CD4-positive, alpha-beta T cell treated with Interleukin-15 for 4 hours (primary cell): ENCODE measurements at regions not wholly inside any gene's neighbourhood (a gene's known extent, or its start where the extent isn't known, plus 50 kb on each side); places are given as distances from the start of the nearest gene placed in this dataset.
"Not testable (repeated sequence)": the region's sequence is repeated elsewhere in the genome, so short reads cannot be mapped to it uniquely, and the experiment has no call there.

Source experiments
- DNase-seq: peaks from one replicate; pipeline ENCODE4 v3.0.0-alpha.2; 2020; ENCODE audit warnings: low spot score

DNA sequence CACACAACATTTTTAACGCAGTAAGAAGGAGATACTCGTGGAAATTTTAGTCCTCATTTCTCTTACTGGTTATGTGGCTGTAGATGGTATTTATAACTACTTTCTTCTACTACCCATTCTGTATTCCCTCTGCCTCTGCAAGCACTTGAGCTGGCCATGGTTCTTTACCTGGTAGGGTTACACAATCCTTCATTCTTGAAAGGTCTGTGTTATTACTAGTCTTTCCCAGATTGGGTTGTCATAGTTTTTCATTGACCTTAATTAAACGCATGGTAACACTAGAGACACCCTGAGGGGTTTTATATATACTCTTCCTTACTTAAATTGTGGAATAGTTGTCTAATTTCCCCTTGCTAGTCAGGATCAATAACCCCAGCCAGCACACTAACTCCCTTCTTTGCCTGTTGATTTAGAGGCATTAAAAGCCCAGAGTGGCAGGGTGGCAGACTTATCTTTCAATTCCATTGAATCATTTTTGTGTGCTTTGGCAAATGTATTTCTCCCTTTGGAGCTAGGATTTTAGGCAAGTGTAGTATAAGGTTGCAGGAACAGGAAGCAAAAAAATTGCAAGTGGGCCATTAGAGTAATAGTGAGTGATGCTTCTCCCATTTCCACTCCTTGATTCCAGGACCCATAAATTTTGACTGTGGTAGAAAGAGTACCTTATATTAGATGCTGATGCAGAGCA lies 113.6 kb upstream of the EMCN start:
- no peak for DNase-seq

DNA sequence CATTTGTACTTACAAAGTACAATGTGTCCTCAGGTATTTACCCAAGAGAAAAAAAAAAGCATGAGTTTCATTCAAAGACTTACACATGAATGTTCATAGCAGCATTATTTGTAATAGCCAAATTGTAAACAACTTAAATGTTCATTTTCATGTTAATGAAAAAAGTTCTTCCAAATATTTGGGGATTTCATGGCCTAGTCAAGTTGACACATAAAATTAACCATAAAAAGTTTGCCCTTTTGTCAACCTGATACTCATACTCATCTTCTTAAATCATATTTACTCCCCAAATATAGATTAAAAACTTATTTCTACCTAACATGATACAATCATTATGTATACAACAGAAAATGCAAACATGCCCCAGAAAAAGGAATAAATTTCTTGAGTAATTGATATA lies 112.5 kb upstream of the EMCN start:
- no peak for DNase-seq

DNA sequence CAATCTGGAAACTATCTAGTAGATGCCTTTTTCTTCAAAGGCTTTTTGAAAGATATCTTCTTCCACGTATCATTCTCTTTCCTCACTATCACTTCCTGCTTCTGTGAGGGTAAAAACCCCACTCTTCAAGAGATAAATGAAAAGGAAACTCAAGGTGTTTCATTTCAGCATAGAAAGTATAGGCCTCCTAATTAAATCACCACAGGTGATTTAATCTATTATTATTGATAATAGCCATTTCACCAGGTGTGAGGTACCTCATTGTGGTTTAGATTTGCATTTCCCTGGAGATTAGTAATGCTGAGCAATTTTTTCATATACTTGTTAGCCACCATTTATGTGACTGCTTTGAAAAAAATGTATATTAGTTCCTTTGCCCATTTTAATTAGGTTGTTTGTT lies 92.0 kb upstream of the EMCN start:
- DNase-seq = no peak

DNA sequence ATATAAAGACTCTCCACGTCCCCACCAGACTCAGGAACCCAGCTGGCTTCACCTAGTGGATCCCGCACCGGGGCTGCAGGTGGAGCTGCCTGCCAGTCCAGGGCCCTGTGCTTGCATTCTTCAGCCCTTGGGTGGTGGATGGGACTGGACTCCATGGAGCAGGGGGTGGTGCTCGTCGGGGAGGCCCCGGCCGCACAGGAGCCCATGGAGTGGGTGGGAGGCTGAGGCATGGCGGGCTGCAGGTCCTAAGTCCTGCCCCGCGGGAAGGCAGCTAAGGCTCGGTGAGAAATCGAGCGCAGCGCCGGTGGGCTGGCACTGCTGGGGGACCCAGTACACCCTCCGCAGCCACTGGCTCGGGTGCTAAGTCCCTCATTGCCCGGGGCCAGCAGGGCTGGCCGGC lies 90.8 kb upstream of the EMCN start:
- DNase-seq = not testable (repeated sequence)

DNA sequence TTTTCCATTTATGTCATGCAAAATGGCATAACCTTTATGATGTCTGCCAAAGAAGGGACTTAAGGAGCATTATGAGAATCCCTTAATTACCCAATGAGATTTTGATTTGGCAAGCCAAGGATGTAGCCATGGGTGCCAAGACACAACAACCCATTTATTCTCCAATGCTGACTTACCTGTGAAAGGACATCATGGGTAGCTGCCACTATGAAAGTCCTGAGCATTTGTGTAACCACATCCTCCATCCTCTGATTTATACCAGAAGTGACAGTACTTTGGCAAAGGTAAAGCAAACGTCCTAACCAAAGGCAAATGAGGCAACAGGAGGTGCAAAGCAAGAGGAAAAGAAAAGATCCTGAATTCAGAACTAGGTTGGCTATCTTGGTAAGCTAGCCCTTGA lies 87.3 kb upstream of the EMCN start:
- DNase-seq = no peak

DNA sequence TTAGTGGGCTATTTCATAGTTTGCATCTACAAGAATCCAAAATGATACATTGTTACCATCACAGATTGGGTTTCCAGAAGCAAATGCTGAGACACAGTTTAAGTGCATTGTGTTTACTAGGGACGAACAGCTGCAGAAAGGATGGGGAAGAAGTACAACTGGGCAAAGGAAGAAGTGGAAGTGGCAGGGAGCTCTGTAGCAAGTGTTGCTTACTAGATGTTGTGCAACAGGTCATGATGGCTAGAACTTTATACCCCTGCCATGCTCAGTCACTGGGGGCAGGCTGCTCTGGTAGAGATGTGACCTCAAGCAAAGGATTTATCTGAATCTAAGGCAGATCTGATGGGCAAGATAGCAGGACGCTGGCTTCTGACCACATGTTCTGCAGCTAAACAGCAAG lies 76.1 kb upstream of the EMCN start:
- DNase-seq = no peak

DNA sequence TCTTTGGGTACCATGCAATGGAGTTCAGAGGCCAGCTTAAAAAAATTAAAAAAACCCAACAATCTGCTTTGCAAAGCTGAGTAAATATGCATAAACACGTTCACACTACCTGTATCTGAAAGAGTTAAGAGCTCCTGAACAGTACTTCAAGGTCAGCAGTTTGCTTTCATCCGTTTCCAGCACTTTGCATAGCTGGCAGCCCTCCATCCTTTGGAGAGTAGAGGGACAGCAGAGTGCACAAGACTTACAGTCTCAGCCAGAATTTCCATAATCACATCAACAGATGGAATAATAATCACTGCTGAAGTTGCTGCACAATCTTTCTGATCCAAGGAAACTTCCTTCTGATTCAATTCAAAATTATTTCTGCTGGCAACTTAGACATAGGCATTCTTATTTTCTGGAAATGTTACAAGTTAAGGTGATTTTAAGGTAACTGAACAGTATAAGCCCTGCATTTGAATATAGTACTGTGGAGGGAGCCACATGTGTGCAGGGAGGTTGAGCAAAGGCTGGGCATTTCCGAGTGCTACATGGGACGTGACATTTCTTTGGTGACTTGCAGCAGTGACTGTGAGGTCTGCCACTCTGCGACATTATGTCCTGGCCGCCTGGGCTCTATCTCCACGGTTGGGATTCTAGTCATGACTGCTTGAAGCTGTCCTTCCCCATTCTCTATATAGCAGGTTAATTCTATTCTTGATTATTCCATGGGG lies 73.5 kb upstream of the EMCN start:
- DNase-seq = no peak

DNA sequence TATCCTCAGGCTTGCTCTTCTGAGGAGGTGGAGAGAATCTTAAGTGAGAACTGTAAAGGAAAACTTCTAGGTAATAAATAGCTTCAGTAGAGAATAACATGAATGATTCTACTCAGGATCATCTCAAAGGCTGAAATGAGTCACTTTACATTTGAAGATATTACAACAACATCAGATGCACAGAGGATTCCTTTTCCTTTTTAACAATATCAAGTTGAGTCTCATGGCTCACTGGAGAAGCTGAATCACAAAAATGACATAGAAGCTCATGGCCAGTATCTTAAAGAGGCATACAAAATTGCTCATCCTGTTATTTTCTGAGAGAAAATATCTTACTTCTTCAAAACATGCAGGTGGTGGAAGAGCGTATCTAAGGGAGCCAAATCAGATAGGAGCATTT lies 72.5 kb upstream of the EMCN start:
- DNase-seq = no peak

DNA sequence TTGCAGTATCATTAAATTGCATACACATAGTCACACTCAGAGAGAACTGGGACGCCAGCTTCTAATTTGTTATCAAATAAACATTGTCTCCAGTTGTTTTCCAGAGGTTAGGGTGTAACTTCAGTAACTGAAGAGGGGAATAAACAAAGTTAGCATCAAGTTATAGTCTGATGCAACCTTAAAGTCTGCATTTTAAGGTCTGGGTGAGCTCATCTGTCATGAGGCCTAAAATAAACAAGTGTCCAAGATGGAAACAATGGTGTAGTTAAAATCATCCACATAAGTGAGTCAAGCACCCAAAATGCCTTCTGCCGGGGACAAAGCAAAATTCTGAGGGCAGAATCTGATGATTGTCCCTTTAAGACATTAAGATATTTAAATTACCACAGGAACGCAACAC lies 70.3 kb upstream of the EMCN start:
- no peak for DNase-seq

DNA sequence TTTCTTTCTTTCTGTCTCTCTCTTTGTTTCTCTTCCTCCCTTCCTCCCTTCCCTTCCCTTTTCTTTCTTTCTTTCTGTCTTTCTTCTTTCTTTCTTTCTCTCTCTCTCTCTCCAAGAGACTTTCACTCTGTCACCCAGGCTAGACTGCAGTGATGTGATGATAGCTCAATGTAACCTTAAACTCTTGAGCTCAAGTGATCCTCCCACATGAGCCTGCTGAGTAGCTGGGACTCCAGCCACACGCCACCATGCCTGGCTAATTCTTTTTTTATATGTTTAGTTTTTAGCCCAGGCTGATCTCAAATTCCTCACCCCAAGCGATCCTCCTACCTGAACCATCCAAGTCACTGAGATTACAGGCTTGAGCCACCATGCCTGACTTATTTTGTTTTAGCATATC lies 64.3 kb upstream of the EMCN start:
- DNase-seq = no peak

DNA sequence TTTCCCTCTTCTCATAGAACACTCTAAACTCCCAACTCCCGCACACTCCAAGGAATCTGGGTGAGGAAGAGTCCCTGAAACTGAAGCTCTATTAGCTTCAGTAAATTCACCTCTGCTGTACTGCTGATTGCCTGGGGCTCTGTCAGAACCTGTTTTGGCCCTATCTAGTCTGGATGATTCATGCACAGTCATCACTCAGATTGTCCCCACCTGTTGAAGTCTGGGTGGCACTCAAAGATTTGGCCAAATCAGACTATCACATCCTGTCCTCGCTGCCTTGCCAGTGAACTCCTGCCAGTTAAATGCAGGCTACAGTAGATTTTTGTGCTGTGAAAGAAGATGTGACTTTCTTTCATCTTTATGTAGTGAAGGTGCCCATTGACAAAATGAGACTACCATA lies 63.5 kb upstream of the EMCN start:
- DNase-seq = no peak

DNA sequence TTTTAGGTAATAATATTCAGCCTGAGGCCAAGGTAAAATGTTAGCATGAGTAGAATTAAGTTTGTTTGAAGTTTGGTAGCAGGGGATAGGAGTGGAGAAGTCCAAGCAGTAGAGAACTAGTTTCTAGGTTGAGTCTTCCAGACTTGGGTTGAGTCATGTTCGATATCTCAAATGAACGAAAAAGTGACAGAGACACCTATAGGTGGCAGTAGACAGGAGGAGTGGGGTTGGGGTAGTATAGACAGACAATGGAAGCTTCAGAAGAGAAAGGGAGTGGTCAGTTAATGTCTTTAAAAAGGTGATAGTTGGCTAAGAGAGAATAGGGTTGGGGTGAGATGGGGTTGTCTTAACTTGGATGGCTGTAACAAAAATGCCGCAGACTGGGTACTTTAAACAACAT lies 58.7 kb upstream of the EMCN start:
- DNase-seq = no peak

DNA sequence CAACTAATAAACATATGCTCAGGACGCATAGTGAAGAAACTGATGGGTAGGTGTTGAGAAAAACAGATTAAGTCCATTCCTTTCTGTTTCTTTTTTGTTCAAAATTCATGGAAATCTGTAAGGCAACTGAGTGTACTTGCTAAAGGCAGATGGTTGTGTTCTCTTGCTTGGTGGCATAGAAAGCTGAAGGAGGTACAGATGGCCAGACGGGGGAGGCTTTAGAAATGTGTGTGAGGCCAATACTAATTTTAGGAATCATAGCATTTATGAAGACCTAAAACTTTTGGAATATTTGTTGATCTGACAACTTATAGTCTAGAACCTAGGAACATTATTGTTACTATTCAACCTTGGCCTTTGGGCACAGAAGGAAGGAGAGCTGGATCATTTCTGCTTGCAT lies 56.8 kb upstream of the EMCN start:
- DNase-seq = no peak

DNA sequence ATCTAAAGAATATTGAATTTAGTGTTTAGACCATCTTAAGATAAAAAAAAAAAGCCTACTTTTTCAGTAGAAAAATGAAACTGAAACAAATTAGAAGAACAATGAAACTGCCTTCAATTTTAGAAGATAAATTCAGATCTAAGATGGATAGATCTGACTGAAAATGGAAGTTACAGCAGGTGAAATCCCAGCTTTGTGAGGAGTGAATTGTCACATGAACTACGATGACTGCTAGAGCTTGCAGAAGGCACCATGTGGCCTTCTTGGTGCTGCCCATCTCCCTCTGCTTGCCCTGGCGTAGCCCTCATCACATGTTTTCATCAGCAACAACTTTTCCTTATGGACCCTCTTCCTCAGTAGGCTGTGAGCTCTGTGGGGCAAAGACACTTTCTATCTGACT lies 51.4 kb upstream of the EMCN start:
- no peak for DNase-seq
